LNCAP (cell line): ENCODE measurements at regions not wholly inside any gene's neighbourhood (a gene's known extent, or its start where the extent isn't known, plus 50 kb on each side); places are given as distances from the start of the nearest gene placed in this dataset.

Experiments
- CTCF ChIP-seq: fragments of 450-650 bp; IDR thresholded peaks from 2 replicates; pipeline ENCODE4 v1.5.1; 2017; ENCODE audit warnings: mild to moderate bottlenecking

DNA sequence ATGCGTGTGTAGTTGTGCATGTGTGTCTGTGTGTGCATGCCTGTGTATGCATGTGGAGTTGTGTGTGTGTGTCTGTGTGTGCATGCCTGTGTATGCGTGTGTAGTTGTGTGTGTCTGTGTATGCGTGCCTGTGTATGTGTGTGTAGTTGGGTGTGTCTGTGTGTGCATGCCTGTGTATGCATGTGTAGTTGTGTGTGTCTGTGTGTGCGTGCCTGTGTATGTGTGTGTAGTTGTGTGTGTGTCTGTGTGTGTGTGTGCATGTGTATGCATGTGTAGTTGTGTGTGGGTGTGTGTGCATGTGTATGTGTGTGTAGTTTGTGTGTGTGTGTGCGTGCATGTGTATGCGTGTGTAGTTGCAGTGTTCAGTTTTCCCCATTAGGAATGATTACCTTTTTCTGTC, 162.0 kb downstream of the URB2 start:
- no peak for TF ChIP-seq CTCF

- no peak for TF ChIP-seq CTCF
Measured at GRCh38 chr1:229792012-229792975, 166.2 kb downstream of the URB2 start.

GRCh38 chr1:229793488-229793887, 167.4 kb downstream of the URB2 start:
- TF ChIP-seq CTCF = no peak

DNA sequence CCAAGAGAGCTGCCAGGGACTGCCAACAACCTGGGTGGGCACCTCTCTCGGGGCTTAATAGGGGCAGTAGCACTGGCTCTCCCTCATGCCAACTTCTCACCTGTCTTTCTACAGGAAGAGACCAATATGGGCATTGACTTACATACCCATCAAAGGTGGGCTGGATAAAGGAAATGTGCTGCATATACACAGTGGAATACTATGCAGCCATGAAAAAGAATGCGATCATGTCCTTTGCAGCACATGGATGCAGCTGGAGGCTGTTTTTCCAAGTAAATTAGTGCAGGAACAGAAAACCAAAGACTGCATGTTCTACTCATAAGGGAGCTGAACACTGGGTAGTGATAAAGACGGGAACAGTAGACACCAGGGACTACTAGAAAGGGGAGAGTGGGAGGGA, 172.5 kb downstream of the URB2 start:
- no peak for TF ChIP-seq CTCF

DNA sequence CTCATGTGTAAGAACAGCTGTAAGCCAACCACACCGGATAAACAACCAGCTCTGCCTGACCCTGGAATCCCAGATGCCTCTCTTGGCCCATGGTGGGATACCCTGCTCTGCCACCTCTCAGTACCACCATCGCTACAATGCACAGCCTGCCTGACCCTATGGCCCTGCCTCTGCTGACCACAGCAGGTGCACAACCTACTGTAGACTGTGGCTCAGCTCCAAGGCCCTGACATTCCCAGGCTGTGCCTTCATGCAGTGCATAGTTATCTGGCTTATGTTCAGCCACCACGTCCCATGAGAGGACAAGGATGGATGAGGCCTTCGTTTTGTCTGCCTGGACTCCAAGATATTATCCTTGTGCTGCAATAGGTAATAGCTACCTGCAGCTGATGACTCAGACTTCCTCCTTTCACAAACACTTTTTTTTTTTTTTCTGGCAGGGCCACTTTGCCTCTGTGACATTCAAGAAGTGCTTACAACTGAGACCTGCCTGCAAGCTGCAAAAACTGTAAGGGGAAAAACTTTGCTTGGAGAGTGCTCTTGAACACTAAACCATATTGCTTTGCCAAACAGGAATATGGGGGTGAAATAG, 177.7 kb downstream of the URB2 start:
- no peak for TF ChIP-seq CTCF

GRCh38 chr1:229808272-229808671, 182.2 kb downstream of the URB2 start:
- no peak for TF ChIP-seq CTCF

GRCh38 chr1:229810140-229810539, 184.1 kb downstream of the URB2 start:
- TF ChIP-seq CTCF = no peak
